Neural cell (in vitro differentiated cells): ENCODE measurements at regions not wholly inside any gene's neighbourhood (a gene's known extent, or its start where the extent isn't known, plus 50 kb on each side); places are given as distances from the start of the nearest gene placed in this dataset.
A peak's percentile ranks its signal among the peaks of the same experiment; 100 is the strongest.
"Not testable (repeated sequence)": the region's sequence is repeated elsewhere in the genome, so short reads cannot be mapped to it uniquely, and the experiment has no call there.

ENCODE experiments used
- H2AFZ ChIP-seq: fragments of 200-600, 300-800 bp; sonication (generic), shearing (Covaris generic); 2 replicates; pipeline ENCODE4 v1.6.0; 2014; ENCODE audit warnings: low read depth, mild to moderate bottlenecking, antibody characterized with exemption, low read length, moderate library complexity
- H3F3A ChIP-seq: fragments of 200-600 bp; shearing (Covaris generic); 2 replicates; pipeline ENCODE4 v1.6.1; 2016; ENCODE audit warnings: mild to moderate bottlenecking, moderate library complexity, mixed read lengths, antibody characterized with exemption, low read length; ENCODE audit not compliant: insufficient read depth, poor library complexity, severe bottlenecking
- H3K27ac ChIP-seq: fragments of 200-600, 300-800 bp; sonication (generic), shearing (Covaris generic); 2 replicates; pipeline ENCODE4 v1.5.1; 2014; ENCODE audit warnings: mild to moderate bottlenecking, low read length, moderate library complexity
- H3K27me3 ChIP-seq: fragments of 300-800, 200-600 bp; sonication (generic), shearing (Covaris generic); 2 replicates; pipeline ENCODE4 v1.6.0; 2014; ENCODE audit warnings: mild to moderate bottlenecking, low read depth, low read length, moderate library complexity; ENCODE audit not compliant: insufficient read depth
- H3K36me3 ChIP-seq: fragments of 300-800, 200-600 bp; sonication (generic), shearing (Covaris generic); 2 replicates; pipeline ENCODE4 v1.5.1; 2014; ENCODE audit warnings: mild to moderate bottlenecking, antibody characterized with exemption, low read length, moderate library complexity; ENCODE audit not compliant: insufficient read depth
- H3K4me2 ChIP-seq: fragments of 300-800, 200-600 bp; sonication (generic), shearing (Covaris generic); 2 replicates; pipeline ENCODE4 v1.6.0; 2014; ENCODE audit warnings: mild to moderate bottlenecking, low read length
- H3K4me3 ChIP-seq: fragments of 300-800, 200-600 bp; sonication (generic), shearing (Covaris generic); 2 replicates; pipeline ENCODE4 v1.5.1; 2014; ENCODE audit warnings: mild to moderate bottlenecking, low read length, moderate library complexity
- H3K79me2 ChIP-seq: fragments of 200-600 bp; shearing (Covaris generic); replicated peaks from 2 replicates; pipeline ENCODE4 v1.6.0; 2014; ENCODE audit warnings: mild to moderate bottlenecking, low read length, moderate library complexity; ENCODE audit not compliant: insufficient read depth
- H3K9ac ChIP-seq: fragments of 300-800, 200-600 bp; sonication (generic), shearing (Covaris generic); 2 replicates; pipeline ENCODE4 v1.6.1; 2016; ENCODE audit warnings: mild to moderate bottlenecking, low read length, mixed read lengths
- H3K9me2 ChIP-seq: fragments of 200-600 bp; shearing (Covaris generic); 2 replicates; pipeline ENCODE4 v1.6.1; 2016; ENCODE audit warnings: mild to moderate bottlenecking, low read length, mixed read lengths; ENCODE audit not compliant: insufficient read depth
- H3K9me3 ChIP-seq: fragments of 200-600, 300-800 bp; sonication (generic), shearing (Covaris generic); 2 replicates; pipeline ENCODE4 v1.6.1; 2016; ENCODE audit warnings: mild to moderate bottlenecking, mixed run types, low read length, moderate library complexity, mixed read lengths
- H4K20me1 ChIP-seq: fragments of 200-600 bp; shearing (Covaris generic); 2 replicates; pipeline ENCODE4 v1.6.1; 2016; ENCODE audit warnings: mild to moderate bottlenecking, mixed run types; ENCODE audit not compliant: insufficient read depth
- CTCF ChIP-seq: fragments of 450-650 bp; IDR thresholded peaks from 2 replicates; pipeline ENCODE4 v1.5.1; 2014; ENCODE audit warnings: antibody characterized with exemption, mild to moderate bottlenecking, moderate library complexity; ENCODE audit not compliant: poor library complexity, severe bottlenecking
- EP300 ChIP-seq: fragments of 450-650 bp; conservative IDR thresholded peaks from 2 replicates; pipeline ENCODE4 v1.6.1; 2014; ENCODE audit warnings: antibody characterized with exemption, mild to moderate bottlenecking, moderate library complexity; ENCODE audit not compliant: poor library complexity, severe bottlenecking
- EZH2 ChIP-seq: fragments of 200-600, 300-800 bp; shearing (Covaris generic), sonication (generic); IDR thresholded peaks from 2 replicates; pipeline ENCODE4 v1.6.1; 2014; ENCODE audit warnings: antibody characterized with exemption, low read length, borderline replicate concordance, mild to moderate bottlenecking; ENCODE audit not compliant: insufficient read depth, poor library complexity, severe bottlenecking
- MXI1 ChIP-seq: fragments of 450-650 bp; conservative IDR thresholded peaks from 2 replicates; pipeline ENCODE4 v1.6.1; 2014; ENCODE audit warnings: antibody characterized with exemption, mild to moderate bottlenecking; ENCODE audit not compliant: poor library complexity, severe bottlenecking
- POLR2AphosphoS5 ChIP-seq: IDR thresholded peaks from 2 replicates; pipeline ENCODE4 v1.6.1; 2012
- RAD21 ChIP-seq: fragments of 450-650 bp; conservative IDR thresholded peaks from 2 replicates; pipeline ENCODE4 v1.6.1; 2014; ENCODE audit warnings: antibody characterized with exemption, mild to moderate bottlenecking, moderate library complexity
- REST ChIP-seq: IDR thresholded peaks from 2 replicates; pipeline ENCODE4 v1.6.1; 2012; ENCODE audit warnings: borderline replicate concordance
- SMC3 ChIP-seq: fragments of 450-650 bp; conservative IDR thresholded peaks from 2 replicates; pipeline ENCODE4 v1.6.1; 2014; ENCODE audit warnings: antibody characterized with exemption, mild to moderate bottlenecking, moderate library complexity; ENCODE audit not compliant: poor library complexity
- TAF1 ChIP-seq: IDR thresholded peaks from 2 replicates; pipeline ENCODE4 v1.6.1; 2012; ENCODE audit warnings: low read depth

GRCh38 chr3:46576-46975 is 150.0 kb upstream of the CHL1 start:
- Histone ChIP-seq H4K20me1 (no peaks in the 10 kb centered on the region), H3K27me3 (no peaks in the 10 kb centered on the region), H3K79me2 (no peaks in the 10 kb centered on the region), H3K9me2 (no peaks in the 10 kb centered on the region), H3K4me3 (no peak overlapping the region), H2AFZ (no peak overlapping the region), H3K27ac (no peak overlapping the region), H3K9me3 (no peaks in the 10 kb centered on the region), H3K4me2 (no peak overlapping the region), H3F3A (no peaks in the 10 kb centered on the region), H3K36me3 (no peaks in the 10 kb centered on the region), H3K9ac (no peak overlapping the region)
- TF ChIP-seq EP300 (no peak), MXI1 (no peak), EZH2 (no peak), REST (no peak), POLR2AphosphoS5 (no peak), TAF1 (no peak), RAD21 (no peak), CTCF (no peak), SMC3 (no peak)

- not testable (repeated sequence) for H3K9ac ChIP-seq, H3K4me3 ChIP-seq, H2AFZ ChIP-seq, H3F3A ChIP-seq, H4K20me1 ChIP-seq, H3K9me2 ChIP-seq, H3K27me3 ChIP-seq, H3K79me2 ChIP-seq, H3K36me3 ChIP-seq, H3K9me3 ChIP-seq
- peak; percentile 33 for TF ChIP-seq POLR2AphosphoS5
- TF ChIP-seq EP300: peak; percentile 40
- peak overlapping the region; percentile 9 for H3K27ac ChIP-seq
- peak overlapping the region; percentile 15 for H3K4me2 ChIP-seq
These were observed 143.1 kb upstream of the CHL1 start for GRCh38 chr3:53441-53840.

- Histone ChIP-seq H3K27ac (no peak overlapping the region), H3K9ac (no peak overlapping the region), H3K36me3 (no peaks in the 10 kb centered on the region), H3K4me2 (no peak overlapping the region), H3K9me3 (no peaks in the 10 kb centered on the region), H3K9me2 (no peaks in the 10 kb centered on the region), H4K20me1 (no peaks in the 10 kb centered on the region), H2AFZ (no peak overlapping the region), H3F3A (no peaks in the 10 kb centered on the region), H3K4me3 (no peak overlapping the region), H3K27me3 (no peaks in the 10 kb centered on the region), H3K79me2 (no peaks in the 10 kb centered on the region)
- TF ChIP-seq REST (no peak), CTCF (peak; percentile 17)
These were observed 142.3 kb upstream of the CHL1 start for GRCh38 chr3:54240-54639.
